ENCODE measurements at regions not wholly inside any gene's neighbourhood (a gene's known extent, or its start where the extent isn't known, plus 50 kb on each side); places are given as distances from the start of the nearest gene placed in this dataset.

DNA sequence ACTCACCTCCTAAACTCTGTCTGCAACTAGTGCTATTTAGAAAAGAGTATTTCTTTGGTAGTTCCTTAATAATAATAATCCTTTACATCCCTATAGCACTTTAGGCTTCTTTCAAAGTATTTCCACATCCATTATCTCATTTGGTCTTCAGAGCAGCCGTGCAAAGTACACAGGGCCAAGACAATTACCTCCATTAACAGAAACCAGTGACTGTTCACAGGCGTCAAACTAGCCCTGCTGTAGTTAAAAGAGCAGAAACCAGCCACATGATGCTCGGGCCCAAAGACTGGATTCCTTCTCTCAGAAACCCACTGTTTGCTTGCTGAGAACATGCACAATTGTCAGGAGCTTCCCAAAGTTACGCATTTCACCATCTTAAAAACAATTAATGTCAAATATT, 396.0 kb upstream of the DAB1 start:
- TF ChIP-seq, protein P1, sequence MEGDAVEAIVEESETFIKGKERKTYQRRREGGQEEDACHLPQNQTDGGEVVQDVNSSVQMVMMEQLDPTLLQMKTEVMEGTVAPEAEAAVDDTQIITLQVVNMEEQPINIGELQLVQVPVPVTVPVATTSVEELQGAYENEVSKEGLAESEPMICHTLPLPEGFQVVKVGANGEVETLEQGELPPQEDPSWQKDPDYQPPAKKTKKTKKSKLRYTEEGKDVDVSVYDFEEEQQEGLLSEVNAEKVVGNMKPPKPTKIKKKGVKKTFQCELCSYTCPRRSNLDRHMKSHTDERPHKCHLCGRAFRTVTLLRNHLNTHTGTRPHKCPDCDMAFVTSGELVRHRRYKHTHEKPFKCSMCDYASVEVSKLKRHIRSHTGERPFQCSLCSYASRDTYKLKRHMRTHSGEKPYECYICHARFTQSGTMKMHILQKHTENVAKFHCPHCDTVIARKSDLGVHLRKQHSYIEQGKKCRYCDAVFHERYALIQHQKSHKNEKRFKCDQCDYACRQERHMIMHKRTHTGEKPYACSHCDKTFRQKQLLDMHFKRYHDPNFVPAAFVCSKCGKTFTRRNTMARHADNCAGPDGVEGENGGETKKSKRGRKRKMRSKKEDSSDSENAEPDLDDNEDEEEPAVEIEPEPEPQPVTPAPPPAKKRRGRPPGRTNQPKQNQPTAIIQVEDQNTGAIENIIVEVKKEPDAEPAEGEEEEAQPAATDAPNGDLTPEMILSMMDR (IDR thresholded peaks at IDR 0.05): no peak
- TF ChIP-seq POLR2A (IDR thresholded peaks at IDR 0.05): no peak
